ENCODE measurements at regions not wholly inside any gene's neighbourhood (a gene's known extent, or its start where the extent isn't known, plus 50 kb on each side); places are given as distances from the start of the nearest gene placed in this dataset.

DNA sequence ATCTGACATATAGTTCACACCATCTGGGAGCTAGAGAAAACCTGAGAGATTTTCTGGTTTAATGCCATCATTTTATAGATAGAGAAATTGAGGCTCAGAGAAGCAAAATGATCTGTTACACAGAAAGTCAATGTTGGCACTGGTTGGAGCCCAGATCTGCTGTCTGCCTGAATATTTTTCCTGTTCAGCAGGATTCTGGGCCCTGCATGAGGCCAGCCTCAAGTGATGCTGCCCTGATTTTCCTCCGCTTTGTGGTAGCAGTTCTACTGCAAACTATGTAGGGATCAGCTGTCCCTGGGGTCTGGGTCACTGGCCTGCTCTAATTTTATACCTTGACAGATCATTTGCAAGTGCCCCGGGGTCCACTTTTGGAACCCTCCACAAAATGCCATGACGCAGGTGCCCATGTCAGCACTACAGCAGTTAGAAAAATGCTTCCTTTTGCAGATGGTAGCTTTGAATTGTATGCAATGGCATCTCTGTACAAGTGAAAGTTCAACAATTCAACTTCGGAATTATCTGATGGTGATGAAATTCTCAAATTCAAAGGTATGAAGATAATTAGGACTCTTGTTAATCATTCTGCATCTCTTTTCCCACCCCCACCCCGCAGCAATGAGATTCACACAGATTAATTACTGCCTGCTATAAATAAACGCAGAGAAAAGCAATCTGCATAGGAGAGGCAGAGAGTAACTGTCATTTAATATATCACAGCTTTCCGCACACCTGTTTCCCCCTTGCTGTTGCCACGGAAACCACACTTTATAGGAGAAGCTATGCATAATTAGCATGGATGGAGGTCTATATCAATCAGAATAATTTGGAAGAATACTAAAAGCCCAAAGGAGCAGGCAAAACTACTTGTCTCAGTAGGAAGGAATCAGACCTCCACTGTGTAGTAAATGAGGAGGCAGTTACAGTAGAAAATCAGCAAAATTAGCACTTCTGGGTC, 222.6 kb downstream of the PDCD6IP start:
- TF ChIP-seq, protein P1, sequence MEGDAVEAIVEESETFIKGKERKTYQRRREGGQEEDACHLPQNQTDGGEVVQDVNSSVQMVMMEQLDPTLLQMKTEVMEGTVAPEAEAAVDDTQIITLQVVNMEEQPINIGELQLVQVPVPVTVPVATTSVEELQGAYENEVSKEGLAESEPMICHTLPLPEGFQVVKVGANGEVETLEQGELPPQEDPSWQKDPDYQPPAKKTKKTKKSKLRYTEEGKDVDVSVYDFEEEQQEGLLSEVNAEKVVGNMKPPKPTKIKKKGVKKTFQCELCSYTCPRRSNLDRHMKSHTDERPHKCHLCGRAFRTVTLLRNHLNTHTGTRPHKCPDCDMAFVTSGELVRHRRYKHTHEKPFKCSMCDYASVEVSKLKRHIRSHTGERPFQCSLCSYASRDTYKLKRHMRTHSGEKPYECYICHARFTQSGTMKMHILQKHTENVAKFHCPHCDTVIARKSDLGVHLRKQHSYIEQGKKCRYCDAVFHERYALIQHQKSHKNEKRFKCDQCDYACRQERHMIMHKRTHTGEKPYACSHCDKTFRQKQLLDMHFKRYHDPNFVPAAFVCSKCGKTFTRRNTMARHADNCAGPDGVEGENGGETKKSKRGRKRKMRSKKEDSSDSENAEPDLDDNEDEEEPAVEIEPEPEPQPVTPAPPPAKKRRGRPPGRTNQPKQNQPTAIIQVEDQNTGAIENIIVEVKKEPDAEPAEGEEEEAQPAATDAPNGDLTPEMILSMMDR (IDR thresholded peaks at IDR 0.05; ENCODE audit: insufficient read depth, low read length, poor library complexity, severe bottlenecking) = no peak
- Histone ChIP-seq H3K4me3 (ENCODE audit: low read depth, low read length) (no peak overlapping the region), H3K36me3 (ENCODE audit: control insufficient read depth, insufficient read depth, low read length) (no peaks in the 10 kb centered on the region), H3K27me3 (ENCODE audit: control insufficient read depth, insufficient read depth, low read length) (no peaks in the 10 kb centered on the region)
- no peak for DNase-seq (ENCODE audit: low read depth)

DNA sequence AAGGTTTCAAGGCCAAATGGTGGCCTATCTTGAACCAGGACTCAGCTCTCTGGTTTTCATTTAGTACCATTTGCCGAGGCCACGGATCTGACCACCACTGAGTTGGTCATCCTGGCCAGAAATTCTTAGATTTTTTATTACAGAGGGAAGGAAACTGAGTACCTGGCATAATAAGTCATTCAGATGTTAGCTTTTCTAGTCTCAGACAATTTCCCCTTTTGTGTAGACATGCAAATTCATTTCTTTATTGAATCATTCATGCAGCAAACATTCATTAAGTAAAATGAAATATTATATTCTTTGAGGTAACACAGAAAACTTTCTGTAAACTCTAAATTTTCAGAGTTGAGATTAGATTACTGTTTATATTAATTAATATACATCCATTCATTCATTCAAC, 223.7 kb downstream of the PDCD6IP start:
- TF ChIP-seq, protein P1 (IDR thresholded peaks at IDR 0.05; ENCODE audit: insufficient read depth, low read length, poor library complexity, severe bottlenecking) = no peak
- Histone ChIP-seq H3K4me3 (ENCODE audit: low read depth, low read length) (no peak overlapping the region), H3K27me3 (ENCODE audit: control insufficient read depth, insufficient read depth, low read length) (no peaks in the 10 kb centered on the region), H3K36me3 (ENCODE audit: control insufficient read depth, insufficient read depth, low read length) (no peaks in the 10 kb centered on the region)
- no peak for DNase-seq (ENCODE audit: low read depth)

DNA sequence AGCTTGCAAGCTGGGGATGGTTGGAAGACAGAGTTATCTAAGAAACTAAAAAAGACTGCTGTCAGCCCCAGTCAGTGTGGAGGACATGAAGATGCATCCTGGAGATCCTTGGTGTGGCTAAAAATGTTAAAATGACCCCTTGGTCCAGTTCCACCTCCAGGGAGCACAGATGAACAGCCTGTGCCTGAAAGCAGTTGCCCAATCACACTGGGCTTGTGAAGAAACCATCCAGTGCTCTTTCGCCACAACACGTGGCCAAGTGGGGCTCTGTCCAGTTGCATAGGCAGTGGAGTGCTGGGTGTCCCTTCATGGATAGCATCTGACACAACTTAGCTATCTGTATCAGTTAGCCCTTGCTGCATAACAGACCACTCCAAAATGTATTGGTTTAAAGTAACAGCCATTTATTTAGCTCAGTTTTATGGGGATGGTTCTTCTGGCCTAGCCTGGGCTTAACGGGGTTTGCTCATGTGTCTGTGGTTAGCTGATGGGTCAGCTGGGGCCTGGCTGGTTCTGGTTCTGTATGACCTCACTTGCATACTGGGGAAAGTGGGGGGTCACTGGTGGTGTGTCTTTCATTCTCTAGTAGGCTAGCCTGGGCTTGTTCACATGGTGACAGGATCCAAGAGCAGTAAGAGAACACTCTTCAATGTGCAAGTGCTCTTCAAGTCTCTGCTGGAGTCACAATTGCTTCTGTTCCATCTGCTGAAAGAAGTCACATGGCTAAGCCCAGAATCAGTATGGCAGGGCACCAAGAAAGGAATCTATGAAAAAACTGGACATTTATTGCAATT, 226.2 kb downstream of the PDCD6IP start:
- no peaks in the 10 kb centered on the region for H3K27me3 ChIP-seq (ENCODE audit: control insufficient read depth, insufficient read depth, low read length)
- TF ChIP-seq, protein P1 (IDR thresholded peaks at IDR 0.05; ENCODE audit: insufficient read depth, low read length, poor library complexity, severe bottlenecking) = no peak
- no peak for DNase-seq (ENCODE audit: low read depth)
- H3K4me3 ChIP-seq (ENCODE audit: low read depth, low read length) = no peak overlapping the region
- H3K36me3 ChIP-seq (ENCODE audit: control insufficient read depth, insufficient read depth, low read length) = no peaks in the 10 kb centered on the region

DNA sequence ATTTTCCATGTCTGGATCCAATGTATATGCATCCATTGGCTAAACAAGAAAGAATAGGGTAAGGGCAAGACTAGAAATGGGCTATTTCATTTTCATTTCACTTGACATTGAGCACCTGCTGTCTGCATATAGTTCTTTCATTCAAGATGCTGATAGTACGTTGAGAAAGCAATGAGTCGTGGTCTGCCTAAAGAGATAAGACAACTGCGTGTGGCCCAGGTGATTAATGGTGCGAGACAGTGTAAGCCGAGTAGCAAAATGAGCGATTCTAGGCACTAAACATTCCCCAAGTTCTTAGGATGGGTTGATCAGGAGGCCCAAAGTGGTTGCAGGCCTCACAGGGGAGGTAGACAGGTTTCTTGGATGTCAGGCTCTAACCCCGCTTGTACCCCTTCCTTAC, 235.4 kb downstream of the PDCD6IP start:
- no peaks in the 10 kb centered on the region for H3K27me3 ChIP-seq (ENCODE audit: control insufficient read depth, insufficient read depth, low read length)
- TF ChIP-seq, protein P1 (IDR thresholded peaks at IDR 0.05; ENCODE audit: insufficient read depth, low read length, poor library complexity, severe bottlenecking) = no peak
- no peak for DNase-seq (ENCODE audit: low read depth)
- no peaks in the 10 kb centered on the region for H3K36me3 ChIP-seq (ENCODE audit: control insufficient read depth, insufficient read depth, low read length)
- H3K4me3 ChIP-seq (ENCODE audit: low read depth, low read length) = no peak overlapping the region

DNA sequence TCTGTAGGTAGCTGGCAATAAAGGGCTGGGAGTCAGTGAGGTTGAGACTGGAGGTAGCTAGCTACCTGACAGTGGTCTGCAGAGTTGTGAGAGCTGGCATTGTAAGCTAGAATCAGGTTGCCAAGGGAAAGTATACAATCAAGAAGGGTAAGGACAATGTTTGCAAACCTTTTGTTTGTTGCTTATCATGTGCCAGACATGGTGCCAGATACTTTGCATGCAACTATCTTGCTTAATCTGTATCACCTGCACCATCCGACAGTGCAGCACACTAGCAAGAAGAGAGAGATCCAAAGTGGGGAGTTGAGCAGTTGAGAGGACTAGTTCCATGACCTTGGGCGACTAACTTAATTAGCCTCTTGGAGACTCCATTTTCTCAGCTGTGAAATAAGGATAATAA, 236.4 kb downstream of the PDCD6IP start:
- no peak for DNase-seq (ENCODE audit: low read depth)
- TF ChIP-seq, protein P1 (IDR thresholded peaks at IDR 0.05; ENCODE audit: insufficient read depth, low read length, poor library complexity, severe bottlenecking) = no peak
- Histone ChIP-seq H3K36me3 (ENCODE audit: control insufficient read depth, insufficient read depth, low read length) (no peaks in the 10 kb centered on the region), H3K27me3 (ENCODE audit: control insufficient read depth, insufficient read depth, low read length) (no peaks in the 10 kb centered on the region), H3K4me3 (ENCODE audit: low read depth, low read length) (no peak overlapping the region)
